ENCODE measurements at regions not wholly inside any gene's neighbourhood (a gene's known extent, or its start where the extent isn't known, plus 50 kb on each side); places are given as distances from the start of the nearest gene placed in this dataset.

DNA sequence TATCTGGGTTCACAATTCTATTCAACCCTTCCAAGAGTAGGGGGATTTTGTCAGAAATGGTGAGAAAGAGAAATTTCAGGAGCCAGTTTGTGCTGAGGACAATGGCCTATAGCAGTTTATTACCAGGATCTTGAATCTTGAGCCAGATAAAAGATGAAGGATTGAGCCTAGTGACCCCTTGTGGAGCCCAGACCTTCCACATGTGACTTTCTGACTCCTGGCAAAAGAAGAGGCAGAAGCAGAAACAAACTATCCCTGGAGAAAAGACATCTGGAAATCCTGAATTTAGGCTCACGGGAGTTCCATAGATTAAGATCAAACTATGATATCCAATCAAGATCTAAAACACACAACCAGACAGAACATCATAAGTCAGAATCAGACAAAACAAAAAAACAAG lies 60.9 kb upstream of the CHRM2 start:
- no peak for TF ChIP-seq CTCF (IDR thresholded peaks at IDR 0.05)
- TF ChIP-seq POLR2A (IDR thresholded peaks at IDR 0.05) = no peak
